Hepatocyte (in vitro differentiated cells): ENCODE measurements at regions not wholly inside any gene's neighbourhood (a gene's known extent, or its start where the extent isn't known, plus 50 kb on each side); places are given as distances from the start of the nearest gene placed in this dataset.

Experiments
- DNase-seq: peaks from one replicate; pipeline ENCODE4 v3.0.0-alpha.2; 2016; ENCODE audit warnings: low spot score
- H2AFZ ChIP-seq: fragments of 200-600 bp; sonication (generic); 2 replicates; pipeline ENCODE4 v1.6.0; 2016; ENCODE audit warnings: antibody characterized with exemption, mild to moderate bottlenecking
- H3K27ac ChIP-seq: fragments of 200-600 bp; sonication (generic); 2 replicates; pipeline ENCODE4 v1.5.1; 2016; ENCODE audit warnings: mild to moderate bottlenecking
- H3K27me3 ChIP-seq: fragments of 200-600 bp; sonication (generic); 2 replicates; pipeline ENCODE4 v1.6.1; 2016
- H3K36me3 ChIP-seq: fragments of 200-600 bp; sonication (generic); replicated peaks from 2 replicates; pipeline ENCODE4 v1.5.1; 2016; ENCODE audit warnings: low read depth; ENCODE audit not compliant: insufficient read depth
- H3K4me1 ChIP-seq: fragments of 200-600 bp; sonication (generic); 2 replicates; pipeline ENCODE4 v1.5.1; 2016; ENCODE audit warnings: mild to moderate bottlenecking, moderate library complexity; ENCODE audit not compliant: insufficient read depth
- H3K4me2 ChIP-seq: fragments of 200-600 bp; sonication (generic); 2 replicates; pipeline ENCODE4 v1.6.0; 2016
- H3K4me3 ChIP-seq: fragments of 200-600 bp; sonication (generic); 2 replicates; pipeline ENCODE4 v1.5.1; 2016; ENCODE audit warnings: mild to moderate bottlenecking
- H3K79me2 ChIP-seq: fragments of 200-600 bp; sonication (generic); 2 replicates; pipeline ENCODE4 v1.6.0; 2017; ENCODE audit warnings: mild to moderate bottlenecking
- H3K9me2 ChIP-seq: fragments of 200-600 bp; sonication (generic); replicated peaks from 2 replicates; pipeline ENCODE4 v1.6.0; 2017; ENCODE audit warnings: mild to moderate bottlenecking; ENCODE audit not compliant: insufficient read depth
- H3K9me3 ChIP-seq: fragments of 200-600 bp; sonication (generic); 2 replicates; pipeline ENCODE4 v1.5.1; 2016; ENCODE audit warnings: low read depth, mild to moderate bottlenecking
- H4K20me1 ChIP-seq: fragments of 200-600 bp; sonication (generic); 2 replicates; pipeline ENCODE4 v1.6.0; 2016; ENCODE audit warnings: mild to moderate bottlenecking; ENCODE audit not compliant: insufficient read depth, poor library complexity, severe bottlenecking
- CTCF ChIP-seq: fragments of 200-600 bp; sonication (generic); IDR thresholded peaks from 2 replicates; pipeline ENCODE4 v1.5.1; 2016; ENCODE audit warnings: antibody characterized with exemption, mild to moderate bottlenecking; ENCODE audit not compliant: poor library complexity
- EZH2 ChIP-seq: fragments of 200-600 bp; sonication (generic); IDR thresholded peaks from 2 replicates; pipeline ENCODE4 v1.6.1; 2016; ENCODE audit warnings: antibody characterized with exemption, mild to moderate bottlenecking, borderline replicate concordance
- EZH2phosphoT487 ChIP-seq: fragments of 200-600 bp; sonication (generic); IDR thresholded peaks from one replicate; pipeline ENCODE4 v1.6.1; 2018; ENCODE audit warnings: antibody characterized with exemption, mild to moderate bottlenecking, low read depth, moderate library complexity; ENCODE audit not compliant: unreplicated experiment, severe bottlenecking
- WGBS: methylation state at CpG from one replicate; pipeline ENCODE4 v1.1.6; 2016; ENCODE audit warnings: low lambda C conversion rate; ENCODE audit errors: missing lambda C conversion rate; 5-methylcytosine and 5-hydroxymethylcytosine counted together

GRCh38 chr17:79322211-79323123 lies 247.8 kb downstream of the ENGASE start:
- Histone ChIP-seq H3K4me2 (no peak overlapping the region), H3K4me3 (no peak overlapping the region), H3K9me2 (no peaks in the 10 kb centered on the region), H3K27ac (no peak overlapping the region), H3K36me3 (no peaks in the 10 kb centered on the region), H3K4me1 (no peaks in the 10 kb centered on the region), H3K27me3 (peaks cover 14% of the 10 kb centered on the region), H3K79me2 (no peaks in the 10 kb centered on the region), H3K9me3 (no peaks in the 10 kb centered on the region), H2AFZ (no peak overlapping the region), H4K20me1 (no peaks in the 10 kb centered on the region)
- no peak for DNase-seq
- TF ChIP-seq CTCF (no peak), EZH2phosphoT487 (no peak), EZH2 (no peak)
- WGBS, result 85% methylated on average over 14 of the region's 14 CpGs

GRCh38 chr17:79320331-79320730 lies 245.7 kb downstream of the ENGASE start:
- Histone ChIP-seq H3K27me3 (peaks cover 15% of the 10 kb centered on the region), H3K36me3 (no peaks in the 10 kb centered on the region), H3K4me1 (no peaks in the 10 kb centered on the region), H3K9me3 (no peaks in the 10 kb centered on the region), H3K79me2 (no peaks in the 10 kb centered on the region), H4K20me1 (no peaks in the 10 kb centered on the region), H3K27ac (no peak overlapping the region), H3K4me3 (no peak overlapping the region), H3K9me2 (no peaks in the 10 kb centered on the region), H3K4me2 (no peak overlapping the region), H2AFZ (no peak overlapping the region)
- TF ChIP-seq CTCF (no peak), EZH2phosphoT487 (no peak), EZH2 (no peak)
- DNase-seq, result no peak
- 74% methylated on average over 7 of the region's 7 CpGs for WGBS

- no peaks in the 10 kb centered on the region for H4K20me1 ChIP-seq
- no peak for TF ChIP-seq EZH2
- TF ChIP-seq EZH2phosphoT487, result no peak
- no peak overlapping the region for H3K4me3 ChIP-seq
- no peak overlapping the region for H3K27ac ChIP-seq
- H3K9me2 ChIP-seq, result no peaks in the 10 kb centered on the region
- no peaks in the 10 kb centered on the region for H3K79me2 ChIP-seq
- H3K36me3 ChIP-seq, result no peaks in the 10 kb centered on the region
- no peak overlapping the region for H3K4me2 ChIP-seq
- H3K9me3 ChIP-seq, result no peaks in the 10 kb centered on the region
- H3K27me3 ChIP-seq, result peaks cover 23% of the 10 kb centered on the region
- WGBS, result 88% methylated on average over 5 of the region's 5 CpGs
- no peak for DNase-seq
- no peaks in the 10 kb centered on the region for H3K4me1 ChIP-seq
- no peak overlapping the region for H2AFZ ChIP-seq
Measured at GRCh38 chr17:79317916-79318315, 243.3 kb downstream of the ENGASE start.

- Histone ChIP-seq H2AFZ (no peak overlapping the region), H3K79me2 (no peaks in the 10 kb centered on the region), H4K20me1 (no peaks in the 10 kb centered on the region), H3K9me2 (no peaks in the 10 kb centered on the region), H3K27ac (no peak overlapping the region), H3K9me3 (no peaks in the 10 kb centered on the region), H3K27me3 (peaks cover 20% of the 10 kb centered on the region), H3K4me3 (no peak overlapping the region), H3K4me2 (no peak overlapping the region), H3K36me3 (no peaks in the 10 kb centered on the region), H3K4me1 (no peaks in the 10 kb centered on the region)
- WGBS, result 82% methylated on average over 6 of the region's 6 CpGs
- TF ChIP-seq CTCF, result no peak
- no peak for TF ChIP-seq EZH2phosphoT487
- TF ChIP-seq EZH2, result no peak
- DNase-seq, result no peak
Measured at GRCh38 chr17:79316805-79317204, 242.2 kb downstream of the ENGASE start.
